HCEC 1CT (cell line): ENCODE measurements at regions not wholly inside any gene's neighbourhood (a gene's known extent, or its start where the extent isn't known, plus 50 kb on each side); places are given as distances from the start of the nearest gene placed in this dataset.

ENCODE experiments used
- DNase-seq: peaks from one replicate; pipeline ENCODE4 v3.0.0-alpha.2; 2017

- no peak for DNase-seq
Measured at GRCh38 chr11:76607431-76607830, 63.1 kb downstream of the LRRC32 start.

GRCh38 chr11:76605338-76606074, 65.0 kb downstream of the LRRC32 start:
- no peak for DNase-seq

- peak; percentile 80 for DNase-seq
Measured at GRCh38 chr11:76604626-76605241, 65.8 kb downstream of the LRRC32 start.

GRCh38 chr11:76604081-76604625, 66.4 kb downstream of the LRRC32 start:
- DNase-seq, result no peak

GRCh38 chr11:76603202-76603601, 67.3 kb downstream of the LRRC32 start:
- no peak for DNase-seq
